ENCODE measurements at regions not wholly inside any gene's neighbourhood (a gene's known extent, or its start where the extent isn't known, plus 50 kb on each side); places are given as distances from the start of the nearest gene placed in this dataset.

- no peak for TF ChIP-seq CTCF (IDR thresholded peaks at IDR 0.05)
- no peak for TF ChIP-seq POLR2A (IDR thresholded peaks at IDR 0.05)
- intact Hi-C loops (cut with DNase I; ENCODE audit: low total_unique reads) = no loop called here
- H3K4me3 ChIP-seq (ENCODE audit: low read depth, poor library complexity, severe bottlenecking) = no peak overlapping the region
- no peak for DNase-seq (ENCODE audit: low spot score in 2 of 2)
Observed at GRCh38 chr14:39740454-39740853, 308.2 kb upstream of the FBXO33 start.

GRCh38 chr14:39739796-39740195 lies 307.6 kb upstream of the FBXO33 start:
- intact Hi-C loops (cut with DNase I; ENCODE audit: low total_unique reads) = no loop called here
- DNase-seq (ENCODE audit: low spot score in 2 of 2) = no peak
- WGBS, 2 donors = 81 to 93% methylated on average over 2 of the region's 2 CpGs

GRCh38 chr14:39734306-39734705 lies 302.1 kb upstream of the FBXO33 start:
- no peak for TF ChIP-seq POLR2A (IDR thresholded peaks at IDR 0.05)
- no peak for TF ChIP-seq CTCF (IDR thresholded peaks at IDR 0.05)
- DNase-seq (ENCODE audit: low spot score in 2 of 2) = no peak
- no peak overlapping the region for H3K4me3 ChIP-seq (ENCODE audit: low read depth, poor library complexity, severe bottlenecking)
- intact Hi-C loops (cut with DNase I; ENCODE audit: low total_unique reads) = no loop called here

More at GRCh38 chr14:39739796-39740195, 307.6 kb upstream of the FBXO33 start:
- TF ChIP-seq CTCF (IDR thresholded peaks at IDR 0.05) (no peak), POLR2A (IDR thresholded peaks at IDR 0.05) (no peak)
- no peak overlapping the region for H3K4me3 ChIP-seq (ENCODE audit: low read depth, poor library complexity, severe bottlenecking)

GRCh38 chr14:39733741-39734140 lies 301.5 kb upstream of the FBXO33 start:
- intact Hi-C loops (cut with DNase I; ENCODE audit: low total_unique reads) = no loop called here
- no peak overlapping the region for H3K4me3 ChIP-seq (ENCODE audit: low read depth, poor library complexity, severe bottlenecking)
- TF ChIP-seq POLR2A (IDR thresholded peaks at IDR 0.05) (no peak), CTCF (IDR thresholded peaks at IDR 0.05) (no peak)
- DNase-seq (ENCODE audit: low spot score in 2 of 2) = no peak
- WGBS, 2 donors = 96 to 100% methylated on average over 1 of the region's 1 CpG

GRCh38 chr14:39731912-39732311 lies 299.7 kb upstream of the FBXO33 start:
- no peak for DNase-seq (ENCODE audit: low spot score in 2 of 2)
- intact Hi-C loops (cut with DNase I; ENCODE audit: low total_unique reads) = no loop called here
- no peak for TF ChIP-seq CTCF (IDR thresholded peaks at IDR 0.05)
- TF ChIP-seq POLR2A (IDR thresholded peaks at IDR 0.05) = no peak
- no peak overlapping the region for H3K4me3 ChIP-seq (ENCODE audit: low read depth, poor library complexity, severe bottlenecking)
- WGBS, 2 donors = 73 to 80% methylated on average over 2 of the region's 2 CpGs

- no peak for DNase-seq (ENCODE audit: low spot score in 2 of 2)
- no peak for TF ChIP-seq POLR2A (IDR thresholded peaks at IDR 0.05)
- TF ChIP-seq CTCF (IDR thresholded peaks at IDR 0.05) = no peak
- no peak overlapping the region for H3K4me3 ChIP-seq (ENCODE audit: low read depth, poor library complexity, severe bottlenecking)
- intact Hi-C loops (cut with DNase I; ENCODE audit: low total_unique reads) = no loop called here
- WGBS, 2 donors = 84 to 92% methylated on average over 2 of the region's 2 CpGs
Observed at GRCh38 chr14:39726563-39726962, 294.3 kb upstream of the FBXO33 start.
